ENCODE measurements at regions not wholly inside any gene's neighbourhood (a gene's known extent, or its start where the extent isn't known, plus 50 kb on each side); places are given as distances from the start of the nearest gene placed in this dataset.

GRCh38 chr7:115135146-115135545 is 213.3 kb downstream of the MDFIC start:
- TF ChIP-seq ZNF266 (tag by site-specific recombination; IDR thresholded peaks at IDR 0.05; ENCODE audit: low read depth), result no peak
- TF ChIP-seq ZNF785 (tag by site-specific recombination; IDR thresholded peaks at IDR 0.05), result no peak
- TF ChIP-seq CTCF (tag by site-specific recombination; IDR thresholded peaks at IDR 0.05), result no peak
- no peak for TF ChIP-seq KLF1 (tag by site-specific recombination; IDR thresholded peaks at IDR 0.05)
- no peak for TF ChIP-seq ZNF639 (tag by site-specific recombination; IDR thresholded peaks at IDR 0.05)
- no peak for TF ChIP-seq GLI4 (tag by site-specific recombination; IDR thresholded peaks at IDR 0.05)
- no peak for TF ChIP-seq ZNF600 (tag by site-specific recombination; IDR thresholded peaks at IDR 0.05)
- TF ChIP-seq ZNF629 (tag by site-specific recombination; IDR thresholded peaks at IDR 0.05), result no peak
